GM23338 (cell line): ENCODE measurements at regions not wholly inside any gene's neighbourhood (a gene's known extent, or its start where the extent isn't known, plus 50 kb on each side); places are given as distances from the start of the nearest gene placed in this dataset.

Experiments used
- ATAC-seq: fragments of 200-7000 bp; cut with Tn5 transposase; 3 replicates; pipeline ENCODE4 v1.9.1; 2020
- DNase-seq: peaks from one replicate; pipeline ENCODE4 v3.0.0-alpha.2; 2015; ENCODE audit warnings: low spot score
- H2AFZ ChIP-seq: fragments of 200-600 bp; sonication (generic); 2 replicates; pipeline ENCODE4 v1.8.0; 2016; ENCODE audit warnings: antibody characterized with exemption, mild to moderate bottlenecking, moderate library complexity
- H3F3A ChIP-seq: fragments of 200-600 bp; sonication (generic); replicated peaks from 2 replicates; pipeline ENCODE4 v1.8.0; 2017; ENCODE audit warnings: antibody characterized with exemption, mixed run types, low read depth
- H3K27ac ChIP-seq: fragments of 200-600 bp; sonication (generic); 2 replicates; pipeline ENCODE4 v1.6.1; 2016; ENCODE audit warnings: low read depth
- H3K27me3 ChIP-seq: fragments of 200-600 bp; sonication (generic); 2 replicates; pipeline ENCODE4 v1.8.0; 2016; ENCODE audit warnings: mild to moderate bottlenecking, mixed run types, moderate library complexity; ENCODE audit not compliant: insufficient read depth
- H3K36me3 ChIP-seq: fragments of 200-600 bp; sonication (generic); 2 replicates; pipeline ENCODE4 v1.8.0; 2016; ENCODE audit warnings: mild to moderate bottlenecking; ENCODE audit not compliant: insufficient read depth
- H3K4me1 ChIP-seq: fragments of 200-600 bp; sonication (generic); 2 replicates; pipeline ENCODE4 v1.8.0; 2016; ENCODE audit warnings: mild to moderate bottlenecking, moderate library complexity; ENCODE audit not compliant: insufficient read depth
- H3K4me2 ChIP-seq: fragments of 200-600 bp; sonication (generic); 2 replicates; pipeline ENCODE4 v1.7.1; 2017; ENCODE audit warnings: mixed run types
- H3K4me3 ChIP-seq: fragments of 200-600 bp; sonication (generic); 2 replicates; pipeline ENCODE4 v1.6.1; 2016; ENCODE audit warnings: mixed run types
- H3K79me2 ChIP-seq: fragments of 200-600 bp; sonication (generic); replicated peaks from 2 replicates; pipeline ENCODE4 v1.8.0; 2017; ENCODE audit warnings: mild to moderate bottlenecking; ENCODE audit not compliant: insufficient read depth
- H3K9me2 ChIP-seq: fragments of 200-600 bp; sonication (generic); 2 replicates; pipeline ENCODE4 v1.8.0; 2017; ENCODE audit not compliant: insufficient read depth
- H4K20me1 ChIP-seq: fragments of 200-600 bp; sonication (generic); replicated peaks from 2 replicates; pipeline ENCODE4 v1.8.0; 2017; ENCODE audit warnings: mild to moderate bottlenecking; ENCODE audit not compliant: insufficient read depth
- H3K27ac Mint-ChIP-seq: 2 replicates; pipeline ENCODE4 v1.8.0; 2020; ENCODE audit warnings: inconsistent platforms, mild to moderate bottlenecking, moderate library complexity, mixed read lengths
- H3K27me3 Mint-ChIP-seq: 3 replicates; pipeline ENCODE4 v1.8.0; 2022; ENCODE audit warnings: low read depth, mild to moderate bottlenecking, moderate library complexity, mixed read lengths, inconsistent platforms; ENCODE audit not compliant: insufficient read depth, poor library complexity
- H3K36me3 Mint-ChIP-seq: 3 replicates; pipeline ENCODE4 v1.8.0; 2021; ENCODE audit warnings: low read depth, mild to moderate bottlenecking, inconsistent platforms, moderate library complexity, mixed read lengths
- H3K4me1 Mint-ChIP-seq: 3 replicates; pipeline ENCODE4 v1.8.0; 2020; ENCODE audit warnings: mild to moderate bottlenecking, inconsistent platforms, mixed read lengths
- H3K4me3 Mint-ChIP-seq: 3 replicates; pipeline ENCODE4 v1.8.0; 2021; ENCODE audit warnings: moderate library complexity, mild to moderate bottlenecking, inconsistent platforms, mixed read lengths
- H3K9me3 Mint-ChIP-seq: 3 replicates; pipeline ENCODE4 v1.8.0; 2020; ENCODE audit warnings: moderate library complexity, mild to moderate bottlenecking, inconsistent platforms, mixed read lengths
- CREB1 ChIP-seq: fragments of 250-450 bp; sonication (Bioruptor Pico); IDR thresholded peaks from 2 replicates; pipeline ENCODE4 v1.5.0; 2020; ENCODE audit warnings: low read depth, mild to moderate bottlenecking, moderate library complexity
- CTCF ChIP-seq, 2 experiments: fragments of 200-600 bp in 1 of 2; sonication (generic) in 1 of 2; conservative IDR thresholded peaks; 2 replicates each; pipeline versions ENCODE4 v1.5.1 to v1.6.1; 2016 to 2017; ENCODE audit warnings: antibody characterized with exemption in 2 of 2, low read depth in 2 of 2, mild to moderate bottlenecking in 2 of 2, moderate library complexity in 1 of 2
- ETS1 ChIP-seq: IDR thresholded peaks from 2 replicates; pipeline ENCODE4 v1.6.1; 2016; ENCODE audit warnings: antibody characterized with exemption
- EZH2 ChIP-seq: fragments of 200-600 bp; sonication (generic); IDR thresholded peaks from one replicate; pipeline ENCODE4 v1.8.0; 2017; ENCODE audit warnings: antibody characterized with exemption, mild to moderate bottlenecking, low read depth; ENCODE audit not compliant: unreplicated experiment
- EZH2phosphoT487 ChIP-seq: fragments of 200-600 bp; sonication (generic); IDR thresholded peaks from one replicate; pipeline ENCODE4 v1.8.1; 2018; ENCODE audit warnings: antibody characterized with exemption; ENCODE audit not compliant: unreplicated experiment
- JUNB ChIP-seq: IDR thresholded peaks from one replicate; pipeline ENCODE4 v1.6.1; 2016; ENCODE audit warnings: antibody characterized with exemption; ENCODE audit not compliant: unreplicated experiment
- NANOG ChIP-seq: IDR thresholded peaks from 2 replicates; pipeline ENCODE4 v1.6.1; 2016; ENCODE audit warnings: antibody characterized with exemption, borderline replicate concordance
- POLR2AphosphoS5 ChIP-seq: IDR thresholded peaks from 2 replicates; pipeline ENCODE4 v1.6.1; 2016; ENCODE audit warnings: antibody characterized with exemption, low read depth
- REST ChIP-seq: IDR thresholded peaks from one replicate; pipeline ENCODE4 v1.6.1; 2018; ENCODE audit warnings: antibody characterized with exemption; ENCODE audit not compliant: unreplicated experiment
- STAT1 ChIP-seq: IDR thresholded peaks from one replicate; pipeline ENCODE4 v1.6.1; 2016; ENCODE audit warnings: antibody characterized with exemption; ENCODE audit not compliant: unreplicated experiment
- ZNF114 ChIP-seq: fragments of 250-450 bp; sonication (Bioruptor Pico); IDR thresholded peaks from 2 replicates; pipeline ENCODE4 v1.5.0; 2020; ENCODE audit warnings: mild to moderate bottlenecking, moderate library complexity
- ZNF331 ChIP-seq: fragments of 250-450 bp; sonication (Bioruptor Pico); IDR thresholded peaks from 2 replicates; pipeline ENCODE4 v1.5.0; 2020; ENCODE audit warnings: low read depth, mild to moderate bottlenecking, moderate library complexity
- ZNF462 ChIP-seq: fragments of 250-450 bp; sonication (Bioruptor Pico); IDR thresholded peaks from 2 replicates; pipeline ENCODE4 v1.5.0; 2020; ENCODE audit warnings: mild to moderate bottlenecking, moderate library complexity

GRCh38 chr2:34853646-34854045 is 1254.5 kb upstream of the FAM98A start (continued):
- TF ChIP-seq JUNB (no peak), EZH2phosphoT487 (no peak)

GRCh38 chr2:34851804-34852203 is 1252.7 kb upstream of the FAM98A start:
- Mint-ChIP-seq H3K27me3 (no peaks in the 10 kb centered on the region), H3K36me3 (no peaks in the 10 kb centered on the region), H3K27ac (no peak overlapping the region), H3K4me1 (peaks cover 4% of the 10 kb centered on the region; the same call in 1 of the 3 replicates), H3K9me3 (peaks cover 15% of the 10 kb centered on the region; the same call in 2 of the 3 replicates), H3K4me3 (no peak overlapping the region)
- Histone ChIP-seq H4K20me1 (no peaks in the 10 kb centered on the region), H3F3A (no peaks in the 10 kb centered on the region), H3K4me3 (no peak overlapping the region), H3K9me2 (peaks cover 15% of the 10 kb centered on the region; the same call in 1 of the 2 replicates), H3K36me3 (no peaks in the 10 kb centered on the region), H3K4me1 (no peaks in the 10 kb centered on the region), H3K4me2 (no peak overlapping the region), H3K27ac (no peak overlapping the region), H3K27me3 (no peaks in the 10 kb centered on the region), H2AFZ (no peak overlapping the region), H3K79me2 (no peaks in the 10 kb centered on the region)
- no peak for ATAC-seq
- no peak for DNase-seq
- no peak for TF ChIP-seq EZH2
- TF ChIP-seq NANOG = no peak
- no peak for TF ChIP-seq STAT1
- TF ChIP-seq EZH2phosphoT487 = no peak
- TF ChIP-seq ZNF462 (CRISPR knock-in tag) = no peak
- TF ChIP-seq ZNF331 (CRISPR knock-in tag) = no peak
- no peak for TF ChIP-seq REST
- no peak for TF ChIP-seq ZNF114 (CRISPR knock-in tag)
- TF ChIP-seq JUNB = no peak
- TF ChIP-seq ETS1 = no peak
- TF ChIP-seq POLR2AphosphoS5 = no peak
- no peak for TF ChIP-seq CREB1 (CRISPR knock-in tag)
- TF ChIP-seq CTCF (conservative IDR thresholded peaks at IDR 0.05; ENCODE audit: low read depth in 2 of 2) = no peak
